MCF 10A (cell line): ENCODE measurements at regions not wholly inside any gene's neighbourhood (a gene's known extent, or its start where the extent isn't known, plus 50 kb on each side); places are given as distances from the start of the nearest gene placed in this dataset.

Experiments
- BruUV-seq: library from RNA; stranded (reverse); fragments of 400-500 nt; replicated peaks from 2 replicates; lab custom pipeline; 2021; lab: Mats Ljungman, UMichigan
- CTCF ChIA-PET: fragments of 300-600 bp; sonication (Branson Sonifier 250); formaldehyde crosslinking; extraction: SDS; loops from one replicate; lab custom pipeline; 2021; ENCODE audit warnings: antibody characterized with exemption, inconsistent platforms; lab: Yijun Ruan, JAX
- POLR2A ChIA-PET: fragments of 300-600, 350-650 bp; sonication (Branson Sonifier 250); formaldehyde crosslinking; extraction: SDS; loops from one replicate; lab custom pipeline; 2020; ENCODE audit warnings: antibody characterized with exemption, inconsistent platforms; lab: Yijun Ruan, JAX
- DNase-seq: peaks from one replicate; pipeline ENCODE4 v3.0.0-alpha.2; 2018; ENCODE audit not compliant: unreplicated experiment
- H3K27ac Mint-ChIP-seq: one replicate; pipeline ENCODE4 v1.8.0; 2022; ENCODE audit warnings: mild to moderate bottlenecking, low read depth, mixed read lengths; ENCODE audit not compliant: unreplicated experiment
- H3K27me3 Mint-ChIP-seq: one replicate; pipeline ENCODE4 v1.8.0; 2022; ENCODE audit warnings: mixed read lengths; ENCODE audit not compliant: insufficient read depth, unreplicated experiment
- H3K36me3 Mint-ChIP-seq: one replicate; pipeline ENCODE4 v1.8.0; 2022; ENCODE audit warnings: mild to moderate bottlenecking, moderate library complexity, mixed read lengths; ENCODE audit not compliant: insufficient read depth, unreplicated experiment
- H3K4me1 Mint-ChIP-seq: one replicate; pipeline ENCODE4 v1.8.0; 2022; ENCODE audit warnings: mixed read lengths; ENCODE audit not compliant: insufficient read depth, unreplicated experiment
- H3K4me3 Mint-ChIP-seq: one replicate; pipeline ENCODE4 v1.8.0; 2022; ENCODE audit warnings: mild to moderate bottlenecking, moderate library complexity, mixed read lengths; ENCODE audit not compliant: unreplicated experiment
- H3K9me3 Mint-ChIP-seq: one replicate; pipeline ENCODE4 v1.8.0; 2022; ENCODE audit warnings: mixed read lengths; ENCODE audit not compliant: unreplicated experiment
- intact Hi-C: fragments of 100-400 bp; cut with micrococcal nuclease; formaldehyde crosslinking; loops from 2 replicates; pipeline ENCODE4 v1.14.1; 2022
- TF ChIP-seq, protein P1 (sequence below): fragments of 200-600 bp; IDR thresholded peaks from one replicate; pipeline ENCODE4 v1.8.0; 2022; ENCODE audit warnings: antibody characterized with exemption, mild to moderate bottlenecking; ENCODE audit not compliant: unreplicated experiment

DNA sequence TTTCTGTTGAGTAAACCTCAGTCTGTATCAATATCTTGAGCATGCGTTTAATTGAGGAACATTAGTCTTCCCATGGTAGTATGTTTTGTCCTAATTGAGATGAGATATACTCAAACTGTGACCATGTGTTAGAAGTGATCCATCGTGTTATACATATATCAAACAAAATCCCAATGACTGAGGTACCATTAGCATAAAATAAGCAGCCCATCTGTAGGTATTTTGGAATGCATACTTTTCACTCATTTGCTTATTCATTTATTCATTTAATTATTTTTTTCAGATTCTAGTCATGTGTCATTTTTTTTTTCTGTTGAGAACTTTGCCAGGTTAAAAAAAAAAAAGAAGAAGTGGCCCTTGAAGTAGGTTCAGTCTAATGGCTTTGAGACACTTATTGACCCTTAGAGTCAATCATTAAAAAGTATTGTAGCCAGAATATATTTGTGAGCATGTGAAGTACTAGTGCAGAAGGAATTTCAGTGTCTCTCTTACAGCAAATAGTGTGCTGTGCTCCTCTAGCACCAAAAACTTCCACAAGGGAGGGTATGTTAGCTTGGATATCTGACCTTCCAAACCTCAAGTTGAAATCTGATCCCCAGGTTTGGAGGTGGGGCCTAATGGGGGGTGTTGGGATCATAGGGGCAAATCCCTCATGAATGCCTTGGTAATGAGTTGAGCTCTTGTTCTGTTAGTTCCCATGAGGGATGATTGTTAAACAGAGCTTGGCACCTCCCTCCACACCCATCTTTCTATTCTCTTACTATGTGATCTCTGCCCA lies 130.8 kb upstream of the NPY2R start:
- no peaks in the 10 kb centered on the region for H3K36me3 Mint-ChIP-seq
- ChIA-PET CTCF (interaction anchor here (0.7 to 0.8 kb wide), 2 partner anchors 10 to 140 kb away, joined by 3 to 4 read pairs; no protein-coding TSS in a partner anchor), POLR2A (interaction anchor here (0.6 kb wide), 1 partner anchor 161 kb away, joined by 4 read pairs; no protein-coding TSS in a partner anchor)
- no TSS peak for BruUV-seq
- DNase-seq, result peak; percentile 4
- H3K27me3 Mint-ChIP-seq, result no peaks in the 10 kb centered on the region
- TF ChIP-seq, protein P1, sequence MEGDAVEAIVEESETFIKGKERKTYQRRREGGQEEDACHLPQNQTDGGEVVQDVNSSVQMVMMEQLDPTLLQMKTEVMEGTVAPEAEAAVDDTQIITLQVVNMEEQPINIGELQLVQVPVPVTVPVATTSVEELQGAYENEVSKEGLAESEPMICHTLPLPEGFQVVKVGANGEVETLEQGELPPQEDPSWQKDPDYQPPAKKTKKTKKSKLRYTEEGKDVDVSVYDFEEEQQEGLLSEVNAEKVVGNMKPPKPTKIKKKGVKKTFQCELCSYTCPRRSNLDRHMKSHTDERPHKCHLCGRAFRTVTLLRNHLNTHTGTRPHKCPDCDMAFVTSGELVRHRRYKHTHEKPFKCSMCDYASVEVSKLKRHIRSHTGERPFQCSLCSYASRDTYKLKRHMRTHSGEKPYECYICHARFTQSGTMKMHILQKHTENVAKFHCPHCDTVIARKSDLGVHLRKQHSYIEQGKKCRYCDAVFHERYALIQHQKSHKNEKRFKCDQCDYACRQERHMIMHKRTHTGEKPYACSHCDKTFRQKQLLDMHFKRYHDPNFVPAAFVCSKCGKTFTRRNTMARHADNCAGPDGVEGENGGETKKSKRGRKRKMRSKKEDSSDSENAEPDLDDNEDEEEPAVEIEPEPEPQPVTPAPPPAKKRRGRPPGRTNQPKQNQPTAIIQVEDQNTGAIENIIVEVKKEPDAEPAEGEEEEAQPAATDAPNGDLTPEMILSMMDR, result no peak
- no peak overlapping the region for H3K27ac Mint-ChIP-seq
- H3K4me3 Mint-ChIP-seq, result no peak overlapping the region
- peaks cover 7% of the 10 kb centered on the region for H3K4me1 Mint-ChIP-seq
- intact Hi-C loops, result no loop called here
- no peaks in the 10 kb centered on the region for H3K9me3 Mint-ChIP-seq

DNA sequence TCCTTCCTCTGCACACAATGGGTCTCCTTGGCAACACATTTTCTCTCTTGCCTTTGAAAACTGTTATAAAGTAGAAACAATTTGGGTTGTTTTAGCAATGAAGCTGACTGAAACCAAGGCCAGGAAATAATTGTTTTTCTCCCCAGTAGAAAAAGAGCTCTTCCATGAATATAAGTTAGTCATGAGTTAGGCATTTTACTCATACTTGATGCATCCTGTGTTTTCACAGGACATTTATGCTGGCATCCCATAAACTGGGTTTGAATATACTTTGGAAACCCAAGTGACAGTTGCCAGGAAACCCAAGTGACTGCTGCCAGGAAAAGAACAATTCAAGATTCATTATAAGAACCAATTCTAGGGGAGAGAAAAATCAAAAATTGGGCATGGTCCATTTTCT lies 128.6 kb upstream of the NPY2R start:
- Mint-ChIP-seq H3K27ac (no peak overlapping the region), H3K4me1 (peaks cover 7% of the 10 kb centered on the region), H3K27me3 (no peaks in the 10 kb centered on the region), H3K4me3 (no peak overlapping the region), H3K36me3 (no peaks in the 10 kb centered on the region), H3K9me3 (peaks cover 5% of the 10 kb centered on the region)
- intact Hi-C loops, result no loop called here
- peak; percentile 17 for DNase-seq
- CTCF ChIA-PET, result interaction anchor here (1.3 kb wide), 1 partner anchor 17 kb away, joined by 3 read pairs; no protein-coding TSS in a partner anchor
- BruUV-seq, result no TSS peak
- TF ChIP-seq, protein P1, result no peak
- POLR2A ChIA-PET, result no interaction called here

DNA sequence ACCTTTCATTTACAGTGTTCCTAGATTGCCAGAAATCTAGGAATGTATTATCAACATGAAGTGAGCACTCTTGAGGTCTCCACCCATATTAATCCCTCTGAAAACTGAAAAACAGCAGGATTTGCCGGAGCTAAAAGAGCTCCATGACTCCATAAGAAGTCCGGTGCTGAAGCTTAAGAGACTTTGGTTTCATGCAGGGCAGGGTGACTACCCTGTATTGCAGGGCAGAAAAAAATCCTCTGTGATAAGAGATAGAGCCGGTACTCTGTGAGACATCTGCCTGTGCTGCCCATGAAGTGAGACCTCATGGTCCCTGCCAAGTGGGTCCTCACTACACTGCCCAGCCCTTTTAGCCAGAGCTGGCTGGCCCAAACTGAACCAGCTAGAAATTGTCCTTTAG lies 127.2 kb upstream of the NPY2R start:
- H3K36me3 Mint-ChIP-seq, result no peaks in the 10 kb centered on the region

More for the DNA sequence above, 127.2 kb upstream of the NPY2R start:
- Mint-ChIP-seq H3K9me3 (peaks cover 5% of the 10 kb centered on the region), H3K27ac (no peak overlapping the region), H3K4me3 (no peak overlapping the region), H3K4me1 (peaks cover 14% of the 10 kb centered on the region), H3K27me3 (no peaks in the 10 kb centered on the region)
- CTCF ChIA-PET, result interaction anchor here (0.6 to 1.1 kb wide), 3 partner anchors 18 to 189 kb away, joined by 3 to 4 read pairs (median 3); no protein-coding TSS in a partner anchor
- no TSS peak for BruUV-seq
- TF ChIP-seq, protein P1, result no peak
- intact Hi-C loops, result no loop called here
- POLR2A ChIA-PET, result no interaction called here
- no peak for DNase-seq
